Left renal cortex interstitium (tissue), 4 donors: ENCODE measurements at regions not wholly inside any gene's neighbourhood (a gene's known extent, or its start where the extent isn't known, plus 50 kb on each side); places are given as distances from the start of the nearest gene placed in this dataset.
"Not testable (repeated sequence)": the region's sequence is repeated elsewhere in the genome, so short reads cannot be mapped to it uniquely, and the experiment has no call there.

Experiments used
- DNase-seq, 4 donors: peaks; one replicate each; pipeline ENCODE4 v3.0.0-alpha.2; 2013; ENCODE audit warnings: low read depth in 4 of 4, low spot score in 2 of 4, missing footprints in 1 of 4

DNA sequence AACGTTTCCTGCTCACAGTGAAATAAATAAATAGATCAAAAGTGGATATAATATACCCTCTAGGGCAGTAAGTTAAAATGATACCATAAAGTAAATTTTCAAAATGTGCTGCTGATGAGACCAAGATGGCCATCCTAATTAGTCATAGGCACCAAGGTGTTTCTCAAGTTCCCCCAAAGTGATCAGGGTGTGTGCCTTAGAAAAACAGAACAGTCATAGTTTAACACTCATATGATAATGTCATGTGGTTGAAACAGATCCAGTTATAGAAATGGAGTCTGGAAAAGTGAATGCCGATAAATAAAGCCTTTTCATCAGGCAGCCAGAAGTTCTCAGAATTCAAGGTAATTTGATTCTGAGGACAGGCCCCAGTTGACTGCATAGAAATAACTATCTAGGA is 161.5 kb upstream of the CDKN2B start:
- no peak for DNase-seq

DNA sequence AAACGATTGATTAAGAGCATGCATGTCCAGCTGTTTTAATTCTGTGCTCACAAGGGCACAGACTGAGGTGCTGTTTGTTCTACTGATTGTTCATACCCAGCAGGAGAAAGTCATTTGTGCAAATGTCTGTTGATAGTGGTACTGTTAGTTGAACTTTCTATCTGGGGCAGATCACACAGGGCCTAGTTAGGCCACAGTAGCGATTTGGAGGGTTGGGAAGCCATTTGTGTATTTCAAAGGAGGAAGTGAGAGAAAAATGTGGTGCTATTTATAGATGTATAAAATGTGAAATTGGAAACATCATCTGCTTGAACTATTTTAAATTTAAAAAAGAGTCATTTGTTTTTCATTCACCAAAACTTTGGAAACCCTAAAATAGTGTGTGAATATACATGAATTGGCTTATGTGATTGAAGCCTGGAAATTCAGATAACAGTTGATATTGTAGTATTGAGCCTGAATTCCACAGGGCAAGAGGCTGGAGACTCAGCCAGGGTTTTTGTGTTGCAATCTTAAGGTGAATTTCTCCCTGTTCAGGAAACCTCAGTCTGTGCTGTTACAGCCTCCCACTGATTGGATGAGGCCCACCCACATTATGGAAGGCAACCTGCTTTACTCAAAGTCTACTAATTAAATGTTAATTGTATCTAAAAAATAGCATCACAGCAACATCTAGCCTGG is 162.0 kb upstream of the CDKN2B start:
- no peak for DNase-seq

DNA sequence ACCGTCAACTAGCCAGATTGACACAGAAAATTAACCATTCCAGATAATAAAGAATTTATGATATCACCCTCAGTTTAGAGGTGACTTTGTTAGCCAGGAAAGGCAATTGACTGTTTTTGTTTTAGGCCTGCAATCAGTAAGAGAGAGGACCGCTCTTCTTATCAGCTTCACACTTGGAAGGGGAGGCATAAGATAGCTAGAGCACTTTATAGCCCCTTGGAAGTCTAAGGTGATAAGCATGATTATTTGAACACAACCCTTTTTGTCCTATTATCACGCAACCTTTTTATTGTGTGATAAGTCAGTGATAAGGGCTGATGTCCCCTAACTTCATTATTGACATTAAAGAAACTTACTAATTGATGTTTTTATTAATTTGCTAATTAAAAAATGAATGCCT is 162.6 kb upstream of the CDKN2B start:
- no peak for DNase-seq

DNA sequence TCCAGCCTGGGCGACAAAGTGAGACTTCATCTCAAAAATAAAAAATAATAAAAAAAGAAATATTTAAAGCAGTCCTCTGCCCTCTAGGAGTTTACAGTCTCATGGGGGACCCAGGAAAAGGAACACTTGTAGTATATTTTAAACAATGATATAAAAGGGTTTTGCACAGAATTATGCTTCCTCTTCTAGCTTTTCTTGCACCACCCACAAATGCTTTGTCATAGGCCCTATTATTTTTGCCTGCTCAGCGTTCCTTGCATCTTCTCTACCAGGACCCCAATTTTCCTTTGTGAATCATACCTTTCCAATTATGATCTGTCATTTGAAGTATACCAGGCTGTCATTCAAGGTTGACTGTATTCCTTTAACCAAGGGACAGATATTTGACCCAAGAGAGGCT is 164.8 kb upstream of the CDKN2B start:
- no peak for DNase-seq

DNA sequence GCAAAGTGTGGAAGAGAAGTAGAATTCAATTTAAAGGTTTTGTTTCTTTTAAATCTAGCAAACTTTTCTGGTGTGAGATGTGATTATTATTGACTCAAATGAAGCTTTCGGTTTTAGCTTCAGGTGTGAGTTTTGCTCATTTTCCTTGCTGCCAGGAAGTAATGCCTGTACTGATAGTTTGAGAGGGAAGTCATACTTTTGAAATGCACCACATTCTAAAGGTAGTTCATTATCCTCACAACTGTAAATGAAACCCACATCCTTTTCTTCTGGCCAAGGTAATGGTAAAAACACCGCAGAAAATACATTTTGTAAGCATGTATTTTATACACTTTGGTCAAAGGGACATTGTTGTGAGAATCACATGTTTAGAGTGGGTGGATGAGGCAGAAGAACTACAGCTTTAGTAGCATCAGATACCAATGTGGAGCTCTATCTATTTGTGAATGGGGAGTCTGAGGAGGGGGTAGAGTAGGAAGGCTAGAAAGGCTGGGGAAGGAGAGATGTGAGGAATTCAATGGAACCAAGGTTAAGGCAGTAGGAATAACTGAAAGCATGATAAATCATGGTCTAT is 167.0 kb upstream of the CDKN2B start:
- DNase-seq, result no peak

DNA sequence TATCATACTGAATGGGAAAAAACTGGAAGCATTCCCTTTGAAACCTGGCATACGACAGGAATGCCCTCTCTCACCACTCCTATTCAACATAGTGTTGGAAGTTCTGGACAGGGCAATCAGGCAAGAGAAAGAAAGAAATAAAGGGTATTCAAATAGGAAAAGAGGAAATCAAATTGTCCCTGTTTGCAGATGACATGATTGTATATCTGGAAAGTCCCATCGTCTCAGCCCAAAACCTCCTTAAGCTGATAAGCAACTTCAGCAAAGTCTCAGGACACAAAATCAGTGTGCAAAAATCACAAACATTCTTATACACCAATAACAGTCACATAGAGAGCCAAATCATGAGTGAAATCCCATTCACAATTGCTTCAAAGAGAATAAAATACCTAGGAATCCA is 171.9 kb upstream of the CDKN2B start:
- DNase-seq, result not testable (repeated sequence)

DNA sequence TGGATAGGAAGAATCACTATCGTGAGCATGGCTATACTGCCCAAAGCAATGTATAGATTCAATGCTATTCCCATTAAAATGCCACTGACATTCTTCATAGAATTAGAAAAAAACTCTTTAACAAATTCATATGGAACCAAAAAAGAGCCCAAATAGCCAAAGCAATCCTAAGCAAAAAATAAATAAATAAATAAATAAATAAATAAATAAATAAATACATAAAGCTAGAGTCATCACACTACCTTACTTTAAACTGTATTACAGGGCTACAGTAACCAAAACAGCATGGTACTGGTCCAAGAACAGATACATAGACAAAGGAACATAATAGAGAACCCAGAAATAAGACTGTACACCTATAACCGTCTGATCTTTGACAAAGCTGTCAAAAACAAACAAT is 180.4 kb upstream of the CDKN2B start:
- DNase-seq, result no peak

DNA sequence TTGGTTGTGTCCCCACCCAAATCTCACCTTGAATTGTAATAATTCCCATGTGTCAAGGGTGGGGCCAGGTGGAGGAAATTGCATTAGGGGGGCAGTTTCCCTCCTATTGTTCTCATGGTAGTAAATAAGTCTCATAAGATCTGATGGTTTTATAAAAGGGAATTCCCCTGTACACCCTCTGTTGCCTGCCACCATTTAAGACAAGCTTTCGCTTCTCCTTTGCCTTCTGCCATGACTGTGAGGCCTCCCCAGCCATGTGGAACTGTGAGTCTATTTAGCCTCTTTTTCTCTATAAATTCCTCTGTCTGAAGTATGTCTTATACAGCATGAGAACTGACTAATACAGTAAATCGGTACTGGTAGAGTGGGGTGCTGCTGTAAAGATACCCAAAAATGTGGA is 187.9 kb upstream of the CDKN2B start:
- not testable (repeated sequence) for DNase-seq

DNA sequence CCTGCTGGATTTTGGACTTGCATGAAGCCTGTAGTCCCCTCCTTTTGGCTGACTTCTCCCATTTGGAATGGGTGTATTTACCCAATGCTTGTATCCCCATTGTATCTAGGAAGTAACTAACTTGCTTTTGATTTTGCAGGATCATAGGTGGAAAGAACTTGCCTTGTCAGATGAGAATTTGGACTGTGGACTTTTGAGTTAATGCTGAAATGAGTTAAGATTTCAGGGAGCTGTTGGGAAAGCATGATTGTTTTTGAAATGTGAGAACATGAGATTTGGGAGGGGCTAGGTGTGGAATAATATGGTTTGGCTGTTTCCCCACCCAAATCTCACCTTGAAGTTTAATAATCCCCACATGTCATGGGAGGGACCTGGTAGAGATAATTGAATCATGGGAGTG is 189.6 kb upstream of the CDKN2B start:
- no peak for DNase-seq

DNA sequence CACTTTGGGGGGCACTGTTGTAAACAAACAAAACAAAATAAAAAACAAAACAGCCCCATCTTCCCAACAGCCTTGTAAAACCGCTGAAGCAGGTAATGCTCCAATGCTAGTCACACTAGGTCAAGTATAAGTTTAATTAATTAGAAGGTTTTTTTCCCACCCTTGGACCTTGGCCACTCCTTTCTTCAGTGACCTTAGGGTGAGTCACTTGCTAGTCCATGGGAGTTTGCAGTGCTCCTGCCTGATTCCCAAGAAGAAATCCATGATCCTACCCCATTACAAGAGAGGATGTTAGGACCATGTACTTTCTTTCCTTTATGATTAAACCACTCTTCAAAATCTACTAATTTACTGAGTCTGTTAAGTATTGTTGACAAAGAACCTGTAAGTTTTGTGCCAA is 192.2 kb upstream of the CDKN2B start:
- no peak for DNase-seq

DNA sequence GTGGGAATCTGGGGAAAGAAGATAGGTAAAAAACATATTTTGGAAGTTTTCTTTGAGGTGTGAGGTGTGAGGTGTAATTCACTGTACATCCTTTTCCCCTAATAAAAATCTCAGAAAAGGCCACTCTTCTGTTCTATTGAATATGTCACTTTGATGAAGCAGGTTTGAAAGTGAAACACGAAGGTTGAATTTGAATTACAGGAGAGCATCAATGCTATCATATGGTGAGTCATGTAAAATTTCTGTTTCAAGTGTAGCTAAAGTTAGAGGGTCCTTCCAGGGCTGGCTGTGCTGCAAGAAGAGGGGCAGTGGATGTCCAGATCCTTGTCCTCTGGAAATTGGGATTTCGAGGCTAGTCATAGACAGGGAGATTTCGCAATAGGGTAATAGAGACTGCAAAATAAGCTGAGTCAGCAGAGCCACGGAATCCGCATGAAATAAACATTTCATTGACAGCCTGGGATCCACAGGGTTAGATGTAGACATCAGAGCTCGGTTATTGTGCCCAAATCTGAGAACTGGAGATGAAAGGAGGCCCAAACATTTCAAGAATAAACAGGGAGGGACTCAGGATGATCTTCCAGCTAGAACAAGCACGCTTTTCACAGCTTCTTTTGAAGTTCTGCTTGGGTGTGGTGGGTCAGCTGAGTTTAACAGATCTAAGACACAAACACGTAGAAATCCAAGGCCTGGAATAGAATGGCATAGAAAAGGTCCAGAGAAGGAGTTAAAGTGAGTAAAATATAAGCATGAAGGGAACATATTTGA is 194.4 kb upstream of the CDKN2B start:
- no peak for DNase-seq

DNA sequence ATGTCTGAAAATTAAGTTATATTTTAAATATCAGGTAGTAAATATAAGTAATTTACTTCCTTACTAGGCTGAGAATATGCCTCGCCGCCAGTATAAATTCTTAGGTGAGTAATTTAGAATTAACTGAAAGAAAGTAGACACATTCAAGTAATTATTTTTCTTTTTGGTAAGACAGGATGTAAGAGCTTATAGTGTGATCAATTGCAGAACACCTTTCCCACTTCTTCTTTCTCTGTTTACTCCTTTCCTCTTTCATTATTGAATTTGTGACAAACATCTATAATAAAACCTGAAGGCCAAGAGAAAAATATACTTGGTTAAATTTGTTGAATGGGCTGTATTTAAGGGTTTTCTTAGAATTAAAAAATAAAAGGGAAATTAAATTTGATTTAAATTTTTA is 195.1 kb upstream of the CDKN2B start:
- no peak for DNase-seq

DNA sequence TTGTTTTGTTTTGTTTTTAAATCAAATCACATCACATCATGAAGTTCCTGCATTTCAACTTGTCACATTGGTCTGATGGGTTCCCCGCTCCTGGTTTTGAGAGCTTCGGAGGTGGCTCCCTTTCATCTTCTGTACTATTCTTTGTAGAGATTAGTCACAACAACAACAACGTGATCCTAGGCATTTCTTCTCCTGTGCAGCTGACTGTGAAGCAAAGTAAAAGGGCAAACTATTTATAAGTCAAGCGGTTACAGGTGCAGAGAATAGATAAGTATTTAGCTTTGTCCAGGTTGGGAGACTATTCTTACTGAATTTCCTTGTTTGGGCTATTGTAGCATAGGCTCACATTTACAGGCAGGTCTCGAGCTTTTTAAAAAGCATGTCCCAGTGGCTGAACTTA is 197.7 kb upstream of the CDKN2B start:
- DNase-seq, result no peak

DNA sequence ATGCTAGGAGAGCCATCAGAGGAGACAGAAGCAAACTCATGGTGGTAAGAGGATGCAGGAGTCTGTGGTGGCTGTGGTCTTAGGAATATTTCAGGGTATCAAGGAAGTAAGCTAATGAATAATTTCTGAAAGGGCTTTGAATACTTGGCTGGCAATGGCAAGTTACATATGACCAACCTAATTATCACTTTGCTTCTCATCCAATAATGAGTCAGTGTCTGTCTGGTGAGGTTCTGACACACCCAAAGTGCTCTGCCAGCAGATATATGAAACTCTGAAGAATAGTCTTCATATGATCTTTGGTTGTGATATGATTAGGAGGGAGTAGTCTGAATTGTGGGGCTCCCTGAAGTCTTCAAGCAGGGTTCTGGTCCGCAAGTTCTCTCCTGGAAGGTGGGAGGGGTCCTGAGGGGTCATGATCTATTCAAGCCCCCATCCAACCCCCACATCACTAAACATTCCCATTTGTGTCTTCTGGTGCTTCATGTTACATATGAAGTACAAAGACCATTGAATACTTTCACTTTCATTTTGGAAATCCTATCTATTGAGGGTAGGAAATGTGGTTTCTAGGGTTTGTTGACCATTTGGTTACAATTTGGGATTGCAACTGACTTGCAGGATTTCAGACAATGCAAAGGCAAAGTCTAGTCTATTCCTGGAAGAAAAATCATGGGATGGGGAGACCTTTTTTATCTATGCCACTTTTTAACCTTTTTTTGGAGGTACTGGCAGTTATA is 199.9 kb upstream of the CDKN2B start:
- DNase-seq, result no peak

DNA sequence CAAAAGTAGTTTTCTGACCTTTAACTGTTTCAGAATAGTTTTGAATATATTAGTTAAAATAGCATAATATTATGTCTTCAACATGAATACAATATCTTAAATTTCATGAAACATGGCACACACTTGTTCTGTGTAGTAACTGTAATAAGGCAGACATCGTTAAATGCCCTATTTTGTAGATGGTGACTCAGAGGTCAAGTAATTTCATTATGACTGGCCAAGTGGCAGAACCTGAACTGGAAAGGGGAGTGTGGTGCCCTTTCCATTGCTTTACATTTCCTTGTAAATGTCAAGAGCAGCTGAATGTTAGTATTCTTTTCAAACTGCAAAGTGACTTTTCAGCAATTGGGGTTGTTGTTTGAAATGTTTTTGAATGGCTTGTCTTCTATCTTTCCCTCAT is 201.2 kb upstream of the CDKN2B start:
- no peak for DNase-seq

DNA sequence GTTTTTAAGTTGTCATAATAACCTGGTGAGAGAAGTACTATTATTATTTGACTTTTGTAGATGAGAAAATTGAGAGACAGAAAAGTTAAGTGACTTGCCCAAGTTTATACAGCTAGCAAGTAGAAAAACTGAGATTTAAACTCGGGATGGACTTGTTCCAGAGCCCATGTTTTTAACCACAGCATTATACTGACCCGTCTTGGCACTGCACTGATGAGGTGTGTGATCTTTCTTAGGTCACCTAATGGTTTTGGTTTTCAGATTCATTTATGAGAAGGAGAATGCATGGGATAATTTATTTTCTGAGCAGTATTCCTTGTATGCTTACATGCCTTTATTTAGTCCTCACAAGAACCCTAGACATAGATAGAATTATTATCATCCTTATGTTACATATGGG is 201.8 kb upstream of the CDKN2B start:
- DNase-seq, result no peak

DNA sequence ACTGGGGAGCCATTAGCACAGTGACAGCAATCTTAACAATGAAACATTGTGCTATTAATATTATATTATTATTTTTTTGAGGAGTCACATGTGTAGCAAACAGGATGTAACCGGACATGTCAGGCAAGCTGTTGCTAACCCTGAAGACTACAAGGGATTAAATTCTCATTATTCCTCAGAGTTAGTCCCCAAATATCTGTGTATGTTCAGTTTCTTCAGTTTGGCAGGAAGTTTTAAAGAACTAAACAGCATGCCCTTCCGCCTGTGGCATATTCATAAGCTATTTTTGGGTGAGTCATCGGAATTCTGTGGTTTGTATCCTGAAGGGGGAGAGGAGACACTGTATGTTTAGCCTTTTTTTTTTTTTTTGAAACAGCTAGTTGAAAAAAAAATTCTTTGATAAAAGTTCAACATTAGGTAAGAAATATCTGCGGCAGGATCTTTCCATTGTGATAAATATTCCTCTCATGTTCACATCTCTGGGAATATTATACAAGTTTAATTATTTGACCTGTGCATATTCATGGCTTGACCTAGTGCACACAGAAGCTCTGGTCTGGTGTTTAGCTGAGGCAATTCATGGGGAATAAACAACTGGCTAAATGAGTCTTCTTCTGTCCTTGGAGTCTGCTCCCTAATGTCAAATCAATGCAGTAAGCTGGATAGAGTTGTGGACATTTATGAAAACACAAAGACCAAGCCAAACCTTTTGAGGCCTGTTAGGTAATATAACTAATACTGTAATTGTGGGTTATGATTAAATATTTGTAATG is 202.7 kb upstream of the CDKN2B start:
- DNase-seq, result no peak

DNA sequence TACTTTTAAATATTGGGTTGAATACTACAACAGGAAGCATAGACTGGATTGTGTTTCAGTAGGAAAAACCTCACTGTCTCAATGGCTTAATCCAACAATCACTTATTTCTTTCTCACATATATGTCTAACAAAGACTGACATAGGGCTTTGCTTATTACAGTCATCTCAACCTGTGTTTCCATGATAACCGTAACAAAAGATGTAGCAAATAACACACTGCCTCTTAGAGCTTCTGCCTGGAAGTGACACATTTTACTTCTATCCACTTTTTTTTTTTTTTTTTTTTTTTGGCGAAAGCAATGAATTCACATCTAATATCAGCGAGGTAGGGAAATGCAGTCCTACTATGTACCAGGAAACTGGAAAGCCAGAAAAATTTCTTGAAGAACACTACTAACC is 204.9 kb upstream of the CDKN2B start:
- no peak for DNase-seq

DNA sequence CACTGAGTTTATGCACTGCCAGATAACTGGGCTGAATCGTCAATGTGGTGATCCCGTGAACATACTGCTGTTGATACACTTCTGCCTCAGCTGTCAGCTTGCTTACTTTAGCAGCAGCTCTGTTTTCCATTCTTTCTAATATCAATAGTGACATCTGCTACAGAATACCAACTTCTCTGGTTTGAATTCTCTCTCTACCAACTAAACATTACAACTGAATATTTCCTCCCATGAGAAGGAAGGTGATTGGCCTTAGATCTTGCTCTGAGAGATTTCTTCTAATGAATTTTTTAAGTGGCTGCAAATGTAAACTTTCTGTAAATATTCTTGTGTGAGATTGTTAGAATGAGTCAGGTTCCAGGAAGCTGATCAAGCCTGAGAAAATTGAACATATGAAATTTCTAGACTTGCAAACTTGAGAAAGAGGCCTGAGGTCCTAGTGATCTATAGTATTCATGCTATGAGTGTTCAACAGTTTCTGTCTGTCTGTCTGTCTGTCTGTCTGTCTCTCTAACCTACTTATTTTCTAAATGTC is 205.5 kb upstream of the CDKN2B start:
- no peak for DNase-seq

DNA sequence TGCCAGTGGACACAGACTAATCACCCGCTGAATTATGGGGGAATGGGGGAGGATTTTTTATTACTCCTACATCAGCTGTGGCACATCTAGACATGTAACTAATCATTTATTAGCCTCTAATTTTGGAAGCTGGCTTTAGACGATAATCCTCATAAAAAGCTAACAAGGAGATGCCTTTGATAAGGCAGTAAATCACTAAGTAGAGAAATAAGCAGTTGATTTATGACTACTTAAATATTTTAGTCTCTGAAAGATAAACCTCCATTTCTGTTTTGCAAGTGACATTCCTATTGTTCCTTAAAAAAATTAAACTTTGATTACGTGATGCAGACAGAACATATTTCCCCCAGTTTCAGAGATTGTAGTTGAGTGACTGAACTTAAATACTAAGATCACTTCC is 206.4 kb upstream of the CDKN2B start:
- no peak for DNase-seq
